A549 (cell line): ENCODE measurements at regions not wholly inside any gene's neighbourhood (a gene's known extent, or its start where the extent isn't known, plus 50 kb on each side); places are given as distances from the start of the nearest gene placed in this dataset.

ENCODE experiments used
- ATAC-seq, 2 experiments: fragments of 200-7000 bp in 1 of 2; fragments of >200 bp in 1 of 2; cut with Nextera tagmentation in 1 of 2; cut with Tn5 transposase in 1 of 2; 3 replicates each; pipeline versions ENCODE4 v1.8.0 to v1.9.1; 2018 to 2020; ENCODE audit warnings: mild to moderate bottlenecking in 1 of 2, moderate library complexity in 1 of 2
- CTCF ChIA-PET: fragments of 300-600 bp; sonication (Branson Sonifier 250); formaldehyde crosslinking; extraction: SDS; loops from one replicate; lab custom pipeline; 2021; ENCODE audit warnings: antibody characterized with exemption, inconsistent platforms; lab: Yijun Ruan, JAX
- POLR2A ChIA-PET: fragments of 350-600 bp; formaldehyde crosslinking; extraction: SDS; loops from one replicate; lab custom pipeline; 2021; ENCODE audit warnings: antibody characterized with exemption, inconsistent platforms; lab: Yijun Ruan, JAX
- DNase-seq, 2 experiments: peaks; one replicate each; pipeline versions ENCODE4 v3.0.0 to v3.0.0-alpha.2; 2011 to 2016; ENCODE audit warnings: low read depth in 1 of 2, low spot score in 1 of 2
- FAIRE-seq: peaks from 2 replicates; lab custom pipeline; 2011; peaks lifted over from hg19 to GRCh38; lab: Jason Lieb, UNC
- H3K27ac ChIP-seq, 2 experiments: fragments of >200 bp; sonication (Bioruptor Twin); formaldehyde crosslinking; 3 replicates each; pipeline ENCODE4 v1.5.1; 2016 to 2017
- H3K4me1 ChIP-seq: fragments of >200 bp; sonication (Bioruptor Twin); formaldehyde crosslinking; 3 replicates; pipeline ENCODE4 v1.6.1; 2016
- H3K4me2 ChIP-seq: fragments of >200 bp; sonication (Bioruptor Twin); formaldehyde crosslinking; 3 replicates; pipeline ENCODE4 v1.6.1; 2016
- H3K4me3 ChIP-seq: fragments of >200 bp; sonication (Bioruptor Twin); formaldehyde crosslinking; 3 replicates; pipeline ENCODE4 v1.5.1; 2016
- H3K9me3 ChIP-seq: fragments of >200 bp; sonication (Bioruptor Twin); formaldehyde crosslinking; 3 replicates; pipeline ENCODE4 v1.6.1; 2016
- EHF ChIP-seq: fragments of 250-450 bp; sonication (Bioruptor Pico); IDR thresholded peaks from 2 replicates; pipeline ENCODE4 v1.5.0; 2020; ENCODE audit warnings: mild to moderate bottlenecking
- EHMT2 ChIP-seq: fragments of 200-600 bp; sonication (generic); IDR thresholded peaks from 2 replicates; pipeline ENCODE4 v1.6.1; 2016; ENCODE audit warnings: antibody characterized with exemption, low read depth, mild to moderate bottlenecking, moderate library complexity
- ESRRA ChIP-seq: fragments of 150-350 bp; IDR thresholded peaks from 2 replicates; pipeline ENCODE4 v1.6.1; 2014; ENCODE audit warnings: mild to moderate bottlenecking, low read length, borderline replicate concordance
- GATA3 ChIP-seq: IDR thresholded peaks from 2 replicates; pipeline ENCODE4 v1.6.1; 2012; ENCODE audit warnings: borderline replicate concordance
- HOXB13 ChIP-seq: fragments of 250-450 bp; sonication (Bioruptor Pico); IDR thresholded peaks from 2 replicates; pipeline ENCODE4 v1.5.0; 2020; ENCODE audit warnings: low read depth, mild to moderate bottlenecking, moderate library complexity
- JUN ChIP-seq, 2 experiments: fragments of >200 bp; sonication (Bioruptor Twin); formaldehyde crosslinking; IDR thresholded peaks; 2 replicates in 1 of 2; 3 replicates in 1 of 2; pipeline ENCODE4 v1.6.1; 2016 to 2017
- JUNB ChIP-seq: fragments of >200 bp; sonication (Bioruptor Twin); formaldehyde crosslinking; IDR thresholded peaks from 2 replicates; pipeline ENCODE4 v1.6.1; 2016
- MAFK ChIP-seq: fragments of 450-650 bp; IDR thresholded peaks from 2 replicates; pipeline ENCODE4 v1.6.1; 2014; ENCODE audit not compliant: partially characterized antibody
- POLR2A ChIP-seq: IDR thresholded peaks from 2 replicates; pipeline ENCODE4 v1.6.1; 2012; ENCODE audit warnings: mild to moderate bottlenecking, low read length
- RFX5 ChIP-seq: fragments of 450-650 bp; IDR thresholded peaks from 2 replicates; pipeline ENCODE4 v1.7.1; 2014; ENCODE audit warnings: antibody characterized with exemption, mild to moderate bottlenecking, moderate library complexity
- RNF2 ChIP-seq: fragments of 200-600 bp; sonication (generic); IDR thresholded peaks from 2 replicates; pipeline ENCODE4 v1.6.1; 2016; ENCODE audit warnings: low read depth, mild to moderate bottlenecking, antibody characterized with exemption, moderate library complexity, borderline replicate concordance
- TP53 ChIP-seq: fragments of 250-450 bp; sonication (Bioruptor Pico); IDR thresholded peaks from 2 replicates; pipeline ENCODE4 v1.5.0; 2021; ENCODE audit warnings: mild to moderate bottlenecking, moderate library complexity
- ZC3H11A ChIP-seq: fragments of 450-650 bp; IDR thresholded peaks from 2 replicates; pipeline ENCODE4 v1.6.1; 2014; ENCODE audit warnings: antibody characterized with exemption, mild to moderate bottlenecking
- WGBS: methylation state at CpG from one replicate; pipeline ENCODE4 v1.1.6; 2017; ENCODE audit errors: missing lambda C conversion rate; 5-methylcytosine and 5-hydroxymethylcytosine counted together
- TF ChIP-seq, protein P1 (sequence below): fragments of 150-350 bp; IDR thresholded peaks from 2 replicates; pipeline ENCODE4 v1.6.1; 2014; ENCODE audit warnings: low read depth, mild to moderate bottlenecking, low read length

DNA sequence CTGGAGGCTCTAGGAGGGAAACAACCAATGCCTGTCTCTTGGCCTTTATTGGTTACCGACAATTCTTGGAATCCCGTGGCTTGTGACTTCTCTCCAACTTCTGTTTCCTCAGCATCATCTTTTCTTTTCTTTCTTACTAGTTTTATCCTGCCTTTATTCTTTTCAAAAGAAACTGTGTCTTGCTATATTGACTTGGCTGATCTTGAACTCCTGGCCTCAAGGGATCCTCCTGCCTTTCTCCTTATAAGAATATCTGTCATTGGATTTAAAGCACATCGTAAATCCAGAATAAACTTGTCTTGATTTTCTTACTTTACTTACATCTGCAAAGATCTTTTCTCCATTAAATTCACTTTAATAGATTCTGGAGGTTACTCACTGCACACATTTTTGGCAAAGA, 49.9 kb upstream of the UGT2B10 start:
- ChIA-PET CTCF (no interaction called here), POLR2A (no interaction called here)
- DNase-seq (no peak), FAIRE-seq (no peak), ATAC-seq (no peak)
- Histone ChIP-seq H3K9me3 (no peaks in the 10 kb centered on the region), H3K4me1 (no peaks in the 10 kb centered on the region), H3K27ac (no peak overlapping the region), H3K4me2 (no peak overlapping the region), H3K4me3 (no peak overlapping the region)
- 71% methylated on average over 3 of the region's 3 CpGs for WGBS
- TF ChIP-seq RFX5 (no peak), EHF (CRISPR knock-in tag) (no peak), MAFK (no peak), JUNB (no peak), ZC3H11A (no peak), JUN (IDR thresholded peaks at IDR 0.05) (no peak), HOXB13 (no peak), RNF2 (no peak), POLR2A (no peak), EHMT2 (no peak), ESRRA (no peak), TP53 (CRISPR knock-in tag) (no peak), GATA3 (no peak)
- TF ChIP-seq, protein P1, sequence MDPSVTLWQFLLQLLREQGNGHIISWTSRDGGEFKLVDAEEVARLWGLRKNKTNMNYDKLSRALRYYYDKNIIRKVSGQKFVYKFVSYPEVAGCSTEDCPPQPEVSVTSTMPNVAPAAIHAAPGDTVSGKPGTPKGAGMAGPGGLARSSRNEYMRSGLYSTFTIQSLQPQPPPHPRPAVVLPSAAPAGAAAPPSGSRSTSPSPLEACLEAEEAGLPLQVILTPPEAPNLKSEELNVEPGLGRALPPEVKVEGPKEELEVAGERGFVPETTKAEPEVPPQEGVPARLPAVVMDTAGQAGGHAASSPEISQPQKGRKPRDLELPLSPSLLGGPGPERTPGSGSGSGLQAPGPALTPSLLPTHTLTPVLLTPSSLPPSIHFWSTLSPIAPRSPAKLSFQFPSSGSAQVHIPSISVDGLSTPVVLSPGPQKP: no peak
